ENCODE measurements at regions not wholly inside any gene's neighbourhood (a gene's known extent, or its start where the extent isn't known, plus 50 kb on each side); places are given as distances from the start of the nearest gene placed in this dataset.

GRCh38 chr12:127883013-127883412 lies 384.0 kb upstream of the TMEM132C start:
- TF ChIP-seq, protein P1, sequence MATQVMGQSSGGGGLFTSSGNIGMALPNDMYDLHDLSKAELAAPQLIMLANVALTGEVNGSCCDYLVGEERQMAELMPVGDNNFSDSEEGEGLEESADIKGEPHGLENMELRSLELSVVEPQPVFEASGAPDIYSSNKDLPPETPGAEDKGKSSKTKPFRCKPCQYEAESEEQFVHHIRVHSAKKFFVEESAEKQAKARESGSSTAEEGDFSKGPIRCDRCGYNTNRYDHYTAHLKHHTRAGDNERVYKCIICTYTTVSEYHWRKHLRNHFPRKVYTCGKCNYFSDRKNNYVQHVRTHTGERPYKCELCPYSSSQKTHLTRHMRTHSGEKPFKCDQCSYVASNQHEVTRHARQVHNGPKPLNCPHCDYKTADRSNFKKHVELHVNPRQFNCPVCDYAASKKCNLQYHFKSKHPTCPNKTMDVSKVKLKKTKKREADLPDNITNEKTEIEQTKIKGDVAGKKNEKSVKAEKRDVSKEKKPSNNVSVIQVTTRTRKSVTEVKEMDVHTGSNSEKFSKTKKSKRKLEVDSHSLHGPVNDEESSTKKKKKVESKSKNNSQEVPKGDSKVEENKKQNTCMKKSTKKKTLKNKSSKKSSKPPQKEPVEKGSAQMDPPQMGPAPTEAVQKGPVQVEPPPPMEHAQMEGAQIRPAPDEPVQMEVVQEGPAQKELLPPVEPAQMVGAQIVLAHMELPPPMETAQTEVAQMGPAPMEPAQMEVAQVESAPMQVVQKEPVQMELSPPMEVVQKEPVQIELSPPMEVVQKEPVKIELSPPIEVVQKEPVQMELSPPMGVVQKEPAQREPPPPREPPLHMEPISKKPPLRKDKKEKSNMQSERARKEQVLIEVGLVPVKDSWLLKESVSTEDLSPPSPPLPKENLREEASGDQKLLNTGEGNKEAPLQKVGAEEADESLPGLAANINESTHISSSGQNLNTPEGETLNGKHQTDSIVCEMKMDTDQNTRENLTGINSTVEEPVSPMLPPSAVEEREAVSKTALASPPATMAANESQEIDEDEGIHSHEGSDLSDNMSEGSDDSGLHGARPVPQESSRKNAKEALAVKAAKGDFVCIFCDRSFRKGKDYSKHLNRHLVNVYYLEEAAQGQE (IDR thresholded peaks at IDR 0.05; ENCODE audit: insufficient replicate concordance, low read depth), result no peak
- TF ChIP-seq GABPA (IDR thresholded peaks at IDR 0.05; ENCODE audit: low read depth), result no peak
- TF ChIP-seq SPI1 (IDR thresholded peaks at IDR 0.05; ENCODE audit: borderline replicate concordance, low read depth), result no peak
- TF ChIP-seq POLR2AphosphoS5 (IDR thresholded peaks at IDR 0.05; ENCODE audit: low read depth), result no peak
- TF ChIP-seq CTCF (IDR thresholded peaks at IDR 0.05; ENCODE audit: insufficient read depth, low read length), result no peak
- Histone ChIP-seq H3K27me3 (ENCODE audit: insufficient read depth, poor library complexity, severe bottlenecking) (no peaks in the 10 kb centered on the region), H3K27ac (replicated peaks) (no peak overlapping the region), H3K4me3 (replicated peaks; ENCODE audit: insufficient read depth, low read length) (no peak overlapping the region)
- no peak for DNase-seq (ENCODE audit: low read depth in 1 of 2, low spot score in 1 of 2)

DNA sequence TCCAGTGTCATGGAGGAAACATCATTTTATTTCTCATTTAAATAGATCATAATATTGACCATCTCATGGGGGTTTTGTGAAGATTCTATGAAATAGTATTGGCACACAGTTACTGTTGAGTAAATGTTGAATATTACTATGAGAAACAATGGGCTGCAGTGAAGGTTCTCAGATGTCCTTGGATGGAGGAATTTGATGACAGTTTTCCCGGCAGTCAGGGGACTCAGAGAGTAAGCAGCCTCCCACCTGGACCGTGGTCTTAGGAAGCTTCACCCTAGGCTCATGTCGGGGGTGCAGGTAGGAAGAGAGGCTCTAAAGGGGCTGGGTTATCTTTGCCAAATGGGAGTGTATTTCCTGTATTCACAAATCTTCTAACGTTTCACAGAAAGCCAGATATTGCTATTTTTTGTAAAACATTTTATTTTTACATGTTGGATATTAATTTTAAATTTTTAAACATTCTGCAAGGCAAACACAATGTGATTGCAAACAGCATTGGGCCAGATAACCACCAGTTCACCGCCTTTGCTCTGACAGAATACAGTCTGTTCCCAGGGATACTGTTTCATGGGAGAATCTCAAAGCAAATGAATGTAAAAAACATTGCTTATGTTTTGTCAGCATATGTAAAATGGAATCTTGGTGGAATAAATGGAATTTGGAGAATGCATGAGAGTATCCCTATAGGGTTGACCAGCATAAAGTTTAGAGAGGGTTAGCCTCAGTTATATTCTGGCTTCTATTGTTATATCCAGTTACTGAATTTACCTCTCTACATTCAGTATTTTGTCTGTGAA lies 380.8 kb upstream of the TMEM132C start:
- no peak overlapping the region for H3K27ac ChIP-seq (replicated peaks)
- no peaks in the 10 kb centered on the region for H3K27me3 ChIP-seq (ENCODE audit: insufficient read depth, poor library complexity, severe bottlenecking)
- TF ChIP-seq, protein P1 (IDR thresholded peaks at IDR 0.05; ENCODE audit: insufficient replicate concordance, low read depth), result no peak
- TF ChIP-seq POLR2AphosphoS5 (IDR thresholded peaks at IDR 0.05; ENCODE audit: low read depth) (no peak), SPI1 (IDR thresholded peaks at IDR 0.05; ENCODE audit: borderline replicate concordance, low read depth) (no peak), GABPA (IDR thresholded peaks at IDR 0.05; ENCODE audit: low read depth) (no peak), CTCF (IDR thresholded peaks at IDR 0.05; ENCODE audit: insufficient read depth, low read length) (no peak)
- H3K4me3 ChIP-seq (replicated peaks; ENCODE audit: insufficient read depth, low read length), result no peak overlapping the region
- DNase-seq (ENCODE audit: low read depth in 1 of 2, low spot score in 1 of 2), result no peak

DNA sequence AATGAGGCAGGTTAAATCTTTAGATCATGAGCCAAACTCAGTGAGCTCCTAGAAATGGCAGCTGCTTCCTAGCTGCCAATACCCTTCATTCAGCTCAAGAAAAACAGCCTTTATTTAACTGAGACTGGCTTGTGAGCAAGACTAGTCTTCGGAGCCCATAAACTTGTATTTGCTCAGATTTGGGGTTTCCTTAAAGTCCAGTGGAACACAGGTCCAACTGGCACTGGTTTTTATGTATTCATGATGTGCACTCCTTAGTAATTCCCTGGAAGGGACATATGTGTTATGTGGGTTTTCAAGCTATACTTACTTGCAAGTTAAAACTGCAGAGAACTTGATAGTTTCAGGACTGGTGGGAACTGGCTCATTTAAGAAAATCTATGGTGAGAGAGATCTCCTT lies 380.1 kb upstream of the TMEM132C start:
- TF ChIP-seq GABPA (IDR thresholded peaks at IDR 0.05; ENCODE audit: low read depth) (no peak), CTCF (IDR thresholded peaks at IDR 0.05; ENCODE audit: insufficient read depth, low read length) (no peak), SPI1 (IDR thresholded peaks at IDR 0.05; ENCODE audit: borderline replicate concordance, low read depth) (no peak), POLR2AphosphoS5 (IDR thresholded peaks at IDR 0.05; ENCODE audit: low read depth) (no peak)
- TF ChIP-seq, protein P1 (IDR thresholded peaks at IDR 0.05; ENCODE audit: insufficient replicate concordance, low read depth), result no peak
- no peak for DNase-seq (ENCODE audit: low read depth in 1 of 2, low spot score in 1 of 2)
- H3K27me3 ChIP-seq (ENCODE audit: insufficient read depth, poor library complexity, severe bottlenecking), result no peaks in the 10 kb centered on the region
- H3K27ac ChIP-seq (replicated peaks), result no peak overlapping the region
- no peak overlapping the region for H3K4me3 ChIP-seq (replicated peaks; ENCODE audit: insufficient read depth, low read length)

Data from HL-60 (cell line).